ENCODE measurements at regions not wholly inside any gene's neighbourhood (a gene's known extent, or its start where the extent isn't known, plus 50 kb on each side); places are given as distances from the start of the nearest gene placed in this dataset.

DNA sequence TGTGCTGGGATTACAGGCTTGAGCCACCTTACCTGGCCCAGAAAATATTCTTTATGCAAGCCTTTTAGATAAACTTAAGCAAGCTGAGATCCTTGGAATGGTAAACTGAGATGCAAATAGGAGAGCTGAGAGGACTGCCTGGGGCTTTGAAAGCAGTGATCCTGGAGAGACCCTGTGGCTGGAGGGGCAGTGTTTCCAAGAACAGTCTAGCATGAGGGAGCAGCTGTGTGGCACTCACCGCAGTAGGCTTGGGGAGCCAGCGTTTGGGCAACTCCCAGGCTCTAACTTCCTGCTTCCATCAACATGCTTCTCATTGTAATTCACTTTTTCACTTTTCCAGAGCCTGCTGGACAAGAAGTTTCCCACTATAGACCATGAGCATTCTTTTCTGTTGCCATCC lies 144.1 kb upstream of the CELF4 start:
- DNase-seq (ENCODE audit: low spot score) (no peak), FAIRE-seq (no peak)

DNA sequence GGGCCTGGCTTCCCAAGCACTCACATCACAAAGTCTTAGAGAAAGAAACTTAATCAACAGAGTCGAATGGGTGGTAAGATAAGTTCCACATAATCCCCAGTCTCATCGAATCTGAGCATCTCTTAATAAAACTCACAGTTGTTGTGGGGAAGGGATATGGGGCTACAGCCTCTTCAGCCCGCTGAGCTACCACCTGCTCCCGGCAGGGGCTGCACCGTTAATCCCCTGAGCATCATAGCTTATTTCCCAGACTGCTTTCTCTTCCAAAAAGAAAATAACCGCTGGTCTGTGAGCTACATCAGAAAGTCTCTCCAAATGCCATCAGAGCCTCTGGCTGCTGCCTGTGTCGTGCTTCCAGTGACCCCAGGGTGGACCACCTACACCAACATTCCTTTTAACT lies 139.4 kb upstream of the CELF4 start:
- DNase-seq (ENCODE audit: low spot score) (no peak), FAIRE-seq (no peak)

DNA sequence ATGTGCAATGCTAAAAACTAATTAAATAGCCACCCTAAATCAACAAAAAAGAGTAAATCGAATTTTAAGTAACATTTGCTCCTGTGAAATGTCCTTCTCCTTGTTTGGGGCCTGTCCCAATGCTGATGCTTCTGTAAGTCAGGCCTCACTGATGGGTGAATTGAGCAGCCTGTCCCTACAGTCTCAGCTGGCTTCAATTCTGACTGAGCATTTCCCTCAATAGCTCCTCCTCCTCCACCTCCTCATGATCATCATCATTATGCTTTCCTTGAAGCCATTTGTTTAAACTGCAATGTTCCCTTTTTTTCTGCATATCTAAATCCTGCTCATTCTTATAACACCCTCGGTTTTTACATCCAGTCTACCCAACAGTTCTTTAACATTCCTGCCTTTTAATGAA lies 137.2 kb upstream of the CELF4 start:
- DNase-seq (ENCODE audit: low spot score) = no peak
- FAIRE-seq = no peak

- no peak for FAIRE-seq
- no peak for DNase-seq (ENCODE audit: low spot score)
Observed at GRCh38 chr18:37701967-37702366, 136.4 kb upstream of the CELF4 start.

DNA sequence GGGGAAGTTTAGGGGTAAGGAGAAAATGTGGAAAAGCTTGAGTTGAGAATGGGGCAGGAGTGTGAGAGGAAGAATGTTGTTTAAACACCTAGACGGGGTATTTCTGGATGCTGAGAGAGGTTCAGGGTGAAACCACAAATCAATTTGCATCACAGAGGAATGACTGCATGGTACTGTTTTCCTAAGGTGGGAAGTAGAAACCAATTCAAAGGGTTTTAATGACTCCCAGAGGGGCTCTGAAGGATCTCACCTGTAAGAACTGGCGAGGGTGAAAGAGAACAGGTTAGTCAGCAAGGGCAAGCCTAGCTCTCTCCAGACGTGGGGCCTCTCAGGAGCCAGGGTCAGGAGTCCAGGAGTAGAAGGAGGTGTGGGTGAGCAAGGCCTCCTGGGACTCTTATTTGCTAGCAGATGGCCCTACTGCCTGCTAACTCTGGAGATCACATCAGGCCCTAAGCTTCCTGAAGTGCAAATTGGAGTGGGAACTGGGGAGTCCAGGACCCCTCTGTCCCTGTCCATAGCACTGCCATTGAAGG lies 133.0 kb upstream of the CELF4 start:
- FAIRE-seq (no peak), DNase-seq (ENCODE audit: low spot score) (no peak)

DNA sequence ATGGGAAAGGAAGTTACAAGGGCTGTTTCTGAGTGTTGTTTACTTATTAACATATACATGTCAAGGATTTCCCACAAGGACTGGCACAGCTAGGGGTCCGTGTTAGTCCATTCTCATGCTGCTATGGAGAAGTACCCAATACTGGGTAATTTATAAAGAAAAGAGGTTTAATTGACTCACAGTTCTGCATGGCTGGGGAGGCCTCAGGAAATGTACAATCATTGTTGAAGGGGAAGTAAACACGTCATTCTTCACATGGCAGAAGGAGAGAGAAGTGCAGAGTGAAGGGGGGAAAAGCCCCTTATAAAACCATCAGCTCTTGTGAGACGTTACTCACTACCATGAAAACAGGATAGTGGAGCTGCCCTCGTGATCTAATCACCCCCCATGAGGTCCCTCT lies 128.9 kb upstream of the CELF4 start:
- FAIRE-seq (no peak), DNase-seq (ENCODE audit: low spot score) (no peak)

DNA sequence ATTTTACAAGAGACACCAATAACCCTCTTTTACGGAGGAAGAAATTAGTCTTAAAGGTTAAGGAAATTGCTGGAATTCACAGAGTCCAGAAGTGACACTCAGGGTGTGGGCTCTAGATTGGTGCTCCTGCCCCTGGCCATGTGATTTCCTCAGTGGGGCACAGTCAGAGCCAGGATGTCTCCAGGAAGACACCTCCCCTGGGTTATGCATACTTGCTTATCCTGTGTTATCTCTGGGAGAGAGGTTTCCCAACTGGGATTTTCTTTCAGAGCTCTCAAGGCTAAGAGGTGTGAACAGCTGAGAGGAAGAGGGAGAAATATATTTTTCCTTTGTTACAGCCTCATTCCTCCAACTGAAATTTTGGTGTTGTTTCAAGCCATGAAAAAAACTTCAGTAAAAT lies 125.6 kb upstream of the CELF4 start:
- FAIRE-seq (no peak), DNase-seq (ENCODE audit: low spot score) (no peak)

DNA sequence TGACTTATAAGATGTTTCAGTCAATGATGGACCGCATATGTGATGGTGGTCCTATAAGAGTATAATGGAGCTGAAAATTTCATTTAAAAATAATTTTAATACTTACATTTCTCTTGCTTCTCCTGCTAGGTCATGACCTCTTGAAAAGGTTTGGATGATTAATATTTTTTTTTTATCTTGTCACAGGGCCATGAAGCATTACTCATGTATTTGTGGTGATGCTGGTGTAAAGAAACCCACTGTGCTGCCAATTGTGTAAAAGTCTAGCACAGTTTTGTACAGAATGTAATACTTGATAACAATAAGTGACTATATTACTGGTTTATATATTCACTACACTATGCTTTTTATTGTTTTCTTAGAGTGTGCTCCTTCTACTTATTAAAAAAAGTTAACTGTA lies 124.2 kb upstream of the CELF4 start:
- FAIRE-seq = no peak
- DNase-seq (ENCODE audit: low spot score) = no peak

DNA sequence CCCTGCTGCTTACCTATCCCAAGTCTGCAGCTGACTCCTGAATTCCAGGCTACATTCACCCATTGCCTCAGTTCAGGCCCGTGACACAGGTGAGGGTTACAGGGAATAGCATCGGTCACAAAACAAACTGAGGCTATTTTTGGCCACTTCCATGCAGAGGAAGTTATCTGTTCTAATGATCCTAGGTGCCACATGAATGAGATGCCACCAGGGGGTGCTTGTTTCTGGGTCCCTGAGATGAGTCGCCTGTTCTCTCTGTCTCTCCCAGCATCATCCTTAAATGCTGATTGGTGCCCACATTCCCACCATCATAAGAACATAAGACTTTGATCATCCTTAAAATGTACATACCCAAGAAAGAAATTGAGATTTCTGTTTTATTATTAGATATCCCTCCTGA lies 119.0 kb upstream of the CELF4 start:
- no peak for FAIRE-seq

DNA sequence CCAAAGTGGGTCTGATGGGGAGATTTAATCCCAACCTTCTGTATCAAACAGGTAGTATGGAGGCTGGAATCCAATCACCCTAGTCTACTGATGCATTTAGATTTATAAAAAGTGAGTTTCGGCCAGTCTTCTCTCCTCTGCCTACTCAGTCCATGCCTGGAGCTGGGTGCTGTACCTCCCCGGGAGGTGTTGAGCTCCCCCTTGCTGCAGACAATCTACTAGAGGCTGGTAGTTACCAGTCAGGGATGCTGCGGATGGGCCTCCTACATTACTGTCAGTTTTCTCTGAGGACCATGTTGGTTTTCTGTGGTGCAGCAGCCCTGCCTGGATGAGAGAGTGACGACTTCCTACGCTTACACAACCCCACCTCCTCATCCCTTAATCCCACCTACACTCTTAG lies 118.6 kb upstream of the CELF4 start:
- no peak for FAIRE-seq
- DNase-seq (ENCODE audit: low spot score) = no peak

More for the DNA sequence above, 119.0 kb upstream of the CELF4 start:
- DNase-seq (ENCODE audit: low spot score) = no peak

DNA sequence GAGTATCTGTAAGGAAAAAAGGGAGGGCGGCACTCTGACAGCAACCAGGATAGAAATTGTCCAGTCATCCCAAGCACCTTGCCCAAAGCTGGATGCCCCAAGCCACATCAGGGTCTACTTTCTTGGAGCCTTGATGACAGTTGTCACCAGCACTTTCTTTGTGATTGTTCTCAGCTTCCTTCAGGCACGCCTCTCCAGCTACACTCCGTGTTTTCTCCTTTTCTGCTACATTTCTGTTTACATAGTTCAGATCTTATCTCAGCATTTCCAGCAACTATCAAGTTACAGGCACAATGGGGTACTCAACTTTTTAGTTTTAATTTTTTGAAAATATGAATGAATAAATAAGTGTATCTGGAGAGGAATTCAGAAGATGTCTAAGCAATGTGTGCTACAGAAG lies 115.3 kb upstream of the CELF4 start:
- FAIRE-seq = no peak

GRCh38 chr18:37676276-37676675 lies 110.7 kb upstream of the CELF4 start:
- no peak for FAIRE-seq
- no peak for DNase-seq (ENCODE audit: low spot score)

More for the DNA sequence above, 115.3 kb upstream of the CELF4 start:
- DNase-seq (ENCODE audit: low spot score) = no peak

GRCh38 chr18:37675699-37676098 lies 110.1 kb upstream of the CELF4 start:
- no peak for FAIRE-seq
- DNase-seq (ENCODE audit: low spot score) = no peak

DNA sequence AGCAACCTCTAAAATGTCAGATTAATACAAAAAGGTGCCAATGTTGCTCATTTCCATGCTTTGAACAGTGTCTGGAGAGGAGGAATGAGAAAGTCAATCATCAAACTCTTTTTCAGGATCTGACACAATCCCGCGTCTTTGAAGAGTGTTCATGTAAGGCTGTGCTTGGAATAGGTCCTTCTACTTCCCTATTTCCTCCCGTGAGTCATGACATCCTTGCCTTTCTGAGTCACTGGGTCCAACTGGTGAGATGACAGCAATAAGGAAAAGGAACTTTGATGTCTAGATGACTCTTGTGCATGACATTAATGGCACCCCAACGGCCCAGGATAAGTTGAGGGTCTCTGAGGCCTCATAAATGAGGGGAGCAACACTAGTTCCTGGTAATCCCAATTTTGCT lies 109.0 kb upstream of the CELF4 start:
- FAIRE-seq (no peak), DNase-seq (ENCODE audit: low spot score) (no peak)

DNA sequence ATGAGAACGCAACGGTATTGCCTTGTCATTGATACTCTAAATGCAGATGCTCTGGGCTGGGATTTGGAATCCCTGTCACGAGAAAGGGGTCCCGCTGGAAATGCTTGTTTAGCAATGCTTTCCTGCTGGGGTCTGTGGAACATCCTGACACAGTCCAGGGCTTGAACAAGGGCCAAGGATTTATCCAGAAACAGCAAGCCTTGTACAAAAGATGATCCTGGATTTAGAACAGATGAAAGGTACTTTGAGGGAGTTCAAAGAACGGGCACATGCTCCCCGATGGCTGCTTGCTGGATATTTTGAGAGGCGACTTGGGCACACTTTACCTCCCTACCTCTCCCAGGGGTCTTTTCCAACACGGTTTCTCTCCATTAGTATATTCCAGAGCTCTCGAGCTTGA lies 108.1 kb upstream of the CELF4 start:
- no peak for DNase-seq (ENCODE audit: low spot score)
- FAIRE-seq = no peak

DNA sequence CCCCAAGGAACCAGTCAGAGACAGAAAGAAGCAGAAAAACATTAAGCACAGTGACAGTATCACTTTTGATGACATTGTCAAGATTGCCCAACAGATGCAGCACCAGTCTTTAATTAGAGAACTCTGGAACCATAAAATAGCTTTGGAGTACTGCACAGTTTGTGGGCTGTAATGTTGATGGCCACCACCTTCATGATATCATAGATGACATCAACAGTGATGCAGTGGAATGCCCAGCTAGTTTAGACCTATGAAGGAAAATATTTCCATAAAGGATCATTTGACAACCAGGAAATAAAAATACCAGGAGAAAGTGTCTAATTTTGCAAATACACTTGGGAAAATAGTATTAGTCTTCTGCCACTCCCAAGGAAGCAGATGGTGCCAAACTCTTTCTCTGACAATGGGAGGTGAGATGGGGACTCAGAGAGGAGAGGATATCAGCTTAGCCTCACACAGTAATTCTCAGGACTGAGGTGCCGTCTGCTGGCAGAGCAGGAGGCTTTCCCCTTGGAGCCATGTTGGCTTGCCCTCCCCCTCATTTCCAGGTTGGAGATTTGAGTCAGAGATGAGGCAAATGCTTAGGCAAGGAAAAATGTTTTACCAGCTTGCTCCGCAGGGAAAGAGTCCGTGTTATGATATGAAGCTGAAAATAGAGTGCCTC lies 107.5 kb upstream of the CELF4 start:
- FAIRE-seq = no peak
- no peak for DNase-seq (ENCODE audit: low spot score)

- DNase-seq (ENCODE audit: low spot score) (no peak), FAIRE-seq (no peak)
Observed at GRCh38 chr18:37672001-37672400, 106.4 kb upstream of the CELF4 start.

- DNase-seq (ENCODE audit: low spot score) (no peak), FAIRE-seq (no peak)
Observed at GRCh38 chr18:37671530-37671929, 105.9 kb upstream of the CELF4 start.

GRCh38 chr18:37671119-37671518 lies 105.5 kb upstream of the CELF4 start:
- no peak for FAIRE-seq
- DNase-seq (ENCODE audit: low spot score) = no peak

DNA sequence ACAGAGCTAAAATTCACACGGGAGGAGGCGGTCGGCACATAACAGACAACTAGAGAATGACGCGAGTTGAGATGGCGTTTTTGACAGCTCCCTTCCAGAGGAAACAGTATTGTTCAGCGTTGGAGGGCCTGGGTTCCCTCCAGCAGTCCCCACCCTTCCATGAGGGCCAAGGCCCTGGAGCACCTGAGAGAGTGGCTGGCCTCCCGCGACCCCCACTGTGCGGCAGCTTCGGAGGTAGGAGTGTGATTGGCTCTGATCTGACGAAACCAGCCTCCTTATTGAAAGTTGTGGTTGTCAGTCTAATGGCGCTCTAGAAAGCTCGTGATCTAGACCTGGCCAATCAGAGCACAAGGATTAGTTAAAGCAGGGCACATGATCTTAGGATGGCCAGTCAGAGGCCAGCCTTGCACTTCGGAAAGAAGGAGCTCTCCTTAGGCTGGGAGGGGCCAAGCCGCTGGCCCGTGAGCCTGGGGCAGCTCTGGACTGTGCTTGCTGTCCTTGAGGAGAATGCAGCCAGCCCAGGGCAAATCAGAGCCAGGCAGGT lies 104.5 kb upstream of the CELF4 start:
- FAIRE-seq (no peak), DNase-seq (ENCODE audit: low spot score) (no peak)

DNA sequence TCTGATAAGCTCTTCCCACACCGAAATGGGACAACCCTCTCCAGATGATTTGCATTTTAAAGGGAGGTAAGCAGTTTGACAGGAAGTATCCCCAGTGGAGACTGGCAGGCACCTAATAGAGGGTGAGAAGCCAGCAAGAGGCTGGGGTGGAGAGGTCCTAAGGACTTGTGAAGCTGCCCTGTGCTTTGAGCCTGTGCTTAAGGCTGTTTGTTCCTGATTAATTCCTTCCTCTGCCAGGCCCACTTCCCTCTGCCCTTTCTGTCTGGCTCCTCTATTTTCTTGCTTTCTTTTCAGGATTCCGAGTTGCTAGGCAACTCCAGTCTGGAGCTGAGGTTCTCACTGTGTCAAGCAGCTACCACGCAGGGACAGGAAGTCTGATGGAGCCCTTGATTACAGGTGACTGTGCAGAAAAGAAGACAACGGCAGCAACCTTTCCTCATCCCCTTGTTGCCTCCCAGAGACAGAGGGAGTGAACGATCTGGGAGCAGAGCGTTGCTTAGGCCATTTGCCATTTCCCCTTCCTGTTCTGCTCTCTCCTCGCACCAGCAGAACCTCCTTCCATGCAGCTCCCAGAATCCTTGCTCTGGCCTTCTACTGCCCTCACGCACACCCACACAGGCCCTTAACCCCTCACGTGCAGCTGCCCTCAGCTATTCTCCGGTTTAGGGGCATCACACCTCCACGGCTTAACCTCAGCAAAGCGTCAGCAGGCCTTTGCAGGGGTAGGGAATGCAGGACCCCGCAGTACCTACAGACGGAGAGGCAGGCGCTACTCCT lies 103.6 kb upstream of the CELF4 start:
- FAIRE-seq (no peak), DNase-seq (ENCODE audit: low spot score) (no peak)

GRCh38 chr18:37667836-37668235 lies 102.2 kb upstream of the CELF4 start:
- no peak for FAIRE-seq

GRCh38 chr18:37666991-37667390 lies 101.4 kb upstream of the CELF4 start:
- no peak for FAIRE-seq

More at GRCh38 chr18:37667836-37668235, 102.2 kb upstream of the CELF4 start:
- DNase-seq (ENCODE audit: low spot score) = no peak

More at GRCh38 chr18:37666991-37667390, 101.4 kb upstream of the CELF4 start:
- DNase-seq (ENCODE audit: low spot score) = no peak
